Lung (tissue), 11 donors: ENCODE measurements at regions not wholly inside any gene's neighbourhood (a gene's known extent, or its start where the extent isn't known, plus 50 kb on each side); places are given as distances from the start of the nearest gene placed in this dataset.

Experiments
- ATAC-seq: fragments of 200-7000 bp; cut with Tn5 transposase; one replicate; pipeline ENCODE4 v1.9.1; 2020; ENCODE audit warnings: moderate number of reproducible peaks; ENCODE audit not compliant: insufficient read depth, low FRiP score
- DNase-seq, 3 donors: peaks; one replicate each; pipeline ENCODE4 v3.0.0-alpha.2; 2013 to 2017
- H3K27ac ChIP-seq, 2 donors: one replicate each; pipeline ENCODE4 v1.5.1; 2013; ENCODE audit warnings: mild to moderate bottlenecking in 2 of 2, moderate library complexity in 2 of 2, control low read depth in 1 of 2, inconsistent platforms in 1 of 2, low read depth in 1 of 2, low read length in 1 of 2
- H3K27me3 ChIP-seq, 3 donors: one replicate each; pipeline ENCODE4 v1.5.1; 2013; ENCODE audit warnings: low read length in 2 of 3; ENCODE audit not compliant: control insufficient read depth in 3 of 3, insufficient read depth in 3 of 3
- H3K36me3 ChIP-seq, 4 donors: one replicate each; pipeline ENCODE4 v1.5.1; 2013; ENCODE audit warnings: low read length in 4 of 4, mild to moderate bottlenecking in 1 of 4, moderate library complexity in 1 of 4; ENCODE audit not compliant: control insufficient read depth in 4 of 4, insufficient read depth in 4 of 4
- H3K4me1 ChIP-seq, 5 donors: one replicate each; pipeline ENCODE4 v1.5.1; 2013; ENCODE audit warnings: low read length in 5 of 5, mild to moderate bottlenecking in 2 of 5, moderate library complexity in 1 of 5; ENCODE audit not compliant: control insufficient read depth in 5 of 5, insufficient read depth in 5 of 5
- H3K4me3 ChIP-seq: one replicate; pipeline ENCODE4 v1.5.1; 2013; ENCODE audit warnings: mild to moderate bottlenecking, control low read depth, moderate library complexity
- H3K9ac ChIP-seq, 2 donors: one replicate each; pipeline ENCODE4 v1.5.1; 2013; ENCODE audit warnings: low read length in 2 of 2, control low read depth in 1 of 2; ENCODE audit not compliant: insufficient read depth in 1 of 2
- H3K9me3 ChIP-seq, 4 donors: one replicate each; pipeline ENCODE4 v1.5.1; 2013; ENCODE audit warnings: low read length in 3 of 4, mild to moderate bottlenecking in 1 of 4, moderate library complexity in 1 of 4; ENCODE audit not compliant: control insufficient read depth in 4 of 4, insufficient read depth in 3 of 4
- CTCF ChIP-seq: IDR thresholded peaks from 2 replicates; pipeline ENCODE4 v1.5.1; 2012; ENCODE audit warnings: mild to moderate bottlenecking; ENCODE audit errors: control extremely low read depth, extremely low read depth
- WGBS, 2 donors: extraction: QIAGEN DNeasy Blood & Tissue Kit; methylation state at CpG; one replicate each; pipeline ENCODE4 v1.1.7; 2013; 5-methylcytosine and 5-hydroxymethylcytosine counted together
- donor health status: control.
- donor health status: control.
- donor health status: Bipolar disorder and iron deficiency.
- donor health status: healthy.
- donor health status: DM: yes; HTN: yes; CAD: no.

GRCh38 chr12:113552760-113553159 is 81.1 kb upstream of the LHX5 start:
- H3K4me3 ChIP-seq: no peak overlapping the region
- ATAC-seq (no peak), DNase-seq (no peak)
- no peaks in the 10 kb centered on the region for H3K4me1 ChIP-seq
- H3K9me3 ChIP-seq: peaks cover 0 to 23% (median 5%) of the 10 kb centered on the region in 4 donors
- no peaks in the 10 kb centered on the region for H3K36me3 ChIP-seq
- no peak overlapping the region for H3K27ac ChIP-seq
- H3K9ac ChIP-seq: no peak overlapping the region
- H3K27me3 ChIP-seq: peaks cover 0 to 8% (median 6%) of the 10 kb centered on the region in 3 donors
- no peak for TF ChIP-seq CTCF
- WGBS, 2 donors: 83 to 85% methylated on average over 8 of the region's 8 CpGs

- no peak overlapping the region for H3K27ac ChIP-seq
- H3K9ac ChIP-seq: no peak overlapping the region
- no peaks in the 10 kb centered on the region for H3K4me1 ChIP-seq
- DNase-seq: no peak
- no peak overlapping the region for H3K4me3 ChIP-seq
- WGBS, 2 donors: 82 to 92% methylated on average over 4 of the region's 4 CpGs
- no peak for TF ChIP-seq CTCF
- peaks cover 0 to 15% (median 4%) of the 10 kb centered on the region in 3 donors for H3K27me3 ChIP-seq
- no peak for ATAC-seq
- H3K36me3 ChIP-seq: no peaks in the 10 kb centered on the region
- H3K9me3 ChIP-seq: peaks cover 0 to 23% (median 5%) of the 10 kb centered on the region in 4 donors
Observed at GRCh38 chr12:113551563-113551962, 79.9 kb upstream of the LHX5 start.

- H3K36me3 ChIP-seq: no peaks in the 10 kb centered on the region
- TF ChIP-seq CTCF: no peak
- H3K9me3 ChIP-seq: peaks cover 0 to 25% (median 5%) of the 10 kb centered on the region in 4 donors
- ATAC-seq (no peak), DNase-seq (no peak)
- no peak overlapping the region for H3K4me3 ChIP-seq
- no peaks in the 10 kb centered on the region for H3K4me1 ChIP-seq
- WGBS, 2 donors: 86 to 88% methylated on average over 2 of the region's 2 CpGs
- H3K27me3 ChIP-seq: peaks cover 0 to 30% (median 8%) of the 10 kb centered on the region in 3 donors
- H3K9ac ChIP-seq: no peak overlapping the region
- no peak overlapping the region for H3K27ac ChIP-seq
Observed at GRCh38 chr12:113548467-113548866, 76.8 kb upstream of the LHX5 start.
